ENCODE measurements at regions not wholly inside any gene's neighbourhood (a gene's known extent, or its start where the extent isn't known, plus 50 kb on each side); places are given as distances from the start of the nearest gene placed in this dataset.
"Not testable (repeated sequence)": the region's sequence is repeated elsewhere in the genome, so short reads cannot be mapped to it uniquely, and the experiment has no call there.

- no peak for DNase-seq (ENCODE audit: low read depth in 2 of 2)
These were observed 120.4 kb upstream of the KYNU start for GRCh38 chr2:142757111-142757510.

GRCh38 chr2:142756430-142756829 lies 121.0 kb upstream of the KYNU start:
- DNase-seq (ENCODE audit: low read depth in 2 of 2), result peak; percentile 20 to 25

GRCh38 chr2:142755191-142755590 lies 122.3 kb upstream of the KYNU start:
- DNase-seq (ENCODE audit: low read depth in 2 of 2), result no peak

GRCh38 chr2:142754182-142754581 lies 123.3 kb upstream of the KYNU start:
- DNase-seq (ENCODE audit: low read depth in 2 of 2), result no peak

GRCh38 chr2:142750858-142751257 lies 126.6 kb upstream of the KYNU start:
- DNase-seq (ENCODE audit: low read depth in 2 of 2), result no peak

- no peak for DNase-seq (ENCODE audit: low read depth in 2 of 2)
These were observed 128.8 kb upstream of the KYNU start for GRCh38 chr2:142748559-142749099.

- no peak for DNase-seq (ENCODE audit: low read depth in 2 of 2)
These were observed 131.8 kb upstream of the KYNU start for GRCh38 chr2:142745691-142746090.

- DNase-seq (ENCODE audit: low read depth in 2 of 2), result peak; percentile 75 to 80
These were observed 134.9 kb upstream of the KYNU start for GRCh38 chr2:142742371-142743214.

GRCh38 chr2:142741764-142742269 lies 135.6 kb upstream of the KYNU start:
- no peak for DNase-seq (ENCODE audit: low read depth in 2 of 2)

GRCh38 chr2:142734770-142735169 lies 142.7 kb upstream of the KYNU start:
- no peak for DNase-seq (ENCODE audit: low read depth in 2 of 2)

- DNase-seq (ENCODE audit: low read depth in 2 of 2), result no peak
These were observed 143.2 kb upstream of the KYNU start for GRCh38 chr2:142734231-142734630.

- DNase-seq (ENCODE audit: low read depth in 2 of 2), result not testable (repeated sequence)
These were observed 147.7 kb upstream of the KYNU start for GRCh38 chr2:142729814-142730213.

- not testable (repeated sequence) for DNase-seq (ENCODE audit: low read depth in 2 of 2)
These were observed 149.5 kb upstream of the KYNU start for GRCh38 chr2:142727821-142728478.

GRCh38 chr2:142725386-142725785 lies 152.1 kb upstream of the KYNU start:
- DNase-seq (ENCODE audit: low read depth in 2 of 2), result no peak

- no peak for DNase-seq (ENCODE audit: low read depth in 2 of 2)
These were observed 152.6 kb upstream of the KYNU start for GRCh38 chr2:142724713-142725349.

GRCh38 chr2:142724186-142724585 lies 153.3 kb upstream of the KYNU start:
- DNase-seq (ENCODE audit: low read depth in 2 of 2), result no peak

- DNase-seq (ENCODE audit: low read depth in 2 of 2), result no peak
These were observed 154.2 kb upstream of the KYNU start for GRCh38 chr2:142723236-142723635.

- DNase-seq (ENCODE audit: low read depth in 2 of 2), result peak; percentile 56 to 59
These were observed 154.9 kb upstream of the KYNU start for GRCh38 chr2:142722569-142722968.

GRCh38 chr2:142722086-142722485 lies 155.4 kb upstream of the KYNU start:
- DNase-seq (ENCODE audit: low read depth in 2 of 2), result no peak

GRCh38 chr2:142721015-142721414 lies 156.4 kb upstream of the KYNU start:
- no peak for DNase-seq (ENCODE audit: low read depth in 2 of 2)

GRCh38 chr2:142718576-142719155 lies 158.8 kb upstream of the KYNU start:
- DNase-seq (ENCODE audit: low read depth in 2 of 2), result no peak

Data from fibroblast of skin of left quadriceps (primary cell).